ENCODE measurements at regions not wholly inside any gene's neighbourhood (a gene's known extent, or its start where the extent isn't known, plus 50 kb on each side); places are given as distances from the start of the nearest gene placed in this dataset.

DNA sequence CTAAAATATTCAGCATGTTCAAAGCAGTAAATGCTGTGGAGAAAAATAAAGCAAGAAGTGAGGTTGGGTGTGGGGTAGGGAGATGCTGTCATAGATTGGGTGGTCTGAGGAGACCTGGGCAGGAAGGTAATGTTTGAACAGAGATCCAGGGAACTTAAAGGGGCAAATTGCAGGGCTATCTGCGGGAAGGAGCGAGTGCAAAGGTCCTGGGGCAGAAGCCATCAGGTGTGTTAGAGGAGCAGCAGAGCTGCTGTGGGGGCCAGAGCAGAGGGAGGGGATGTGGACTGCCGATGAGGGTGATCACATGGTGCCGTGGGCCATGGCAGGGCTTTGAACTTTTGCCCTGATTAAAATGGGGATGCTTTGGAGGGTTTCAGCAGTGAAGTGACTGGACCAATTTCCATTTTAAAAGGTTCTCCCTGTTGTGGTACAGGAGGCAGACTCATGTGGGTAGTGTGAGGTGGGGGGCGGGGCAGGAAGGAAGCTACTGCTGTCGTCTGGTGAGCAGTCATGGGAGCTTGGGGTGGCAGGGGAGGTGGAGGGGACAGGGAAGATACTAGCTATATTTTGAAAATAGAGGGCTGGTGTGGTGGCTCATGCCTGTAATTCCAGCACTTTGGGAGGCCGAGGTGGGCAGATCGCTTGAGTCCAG is 145.0 kb downstream of the AACS start:
- TF ChIP-seq, protein P1, sequence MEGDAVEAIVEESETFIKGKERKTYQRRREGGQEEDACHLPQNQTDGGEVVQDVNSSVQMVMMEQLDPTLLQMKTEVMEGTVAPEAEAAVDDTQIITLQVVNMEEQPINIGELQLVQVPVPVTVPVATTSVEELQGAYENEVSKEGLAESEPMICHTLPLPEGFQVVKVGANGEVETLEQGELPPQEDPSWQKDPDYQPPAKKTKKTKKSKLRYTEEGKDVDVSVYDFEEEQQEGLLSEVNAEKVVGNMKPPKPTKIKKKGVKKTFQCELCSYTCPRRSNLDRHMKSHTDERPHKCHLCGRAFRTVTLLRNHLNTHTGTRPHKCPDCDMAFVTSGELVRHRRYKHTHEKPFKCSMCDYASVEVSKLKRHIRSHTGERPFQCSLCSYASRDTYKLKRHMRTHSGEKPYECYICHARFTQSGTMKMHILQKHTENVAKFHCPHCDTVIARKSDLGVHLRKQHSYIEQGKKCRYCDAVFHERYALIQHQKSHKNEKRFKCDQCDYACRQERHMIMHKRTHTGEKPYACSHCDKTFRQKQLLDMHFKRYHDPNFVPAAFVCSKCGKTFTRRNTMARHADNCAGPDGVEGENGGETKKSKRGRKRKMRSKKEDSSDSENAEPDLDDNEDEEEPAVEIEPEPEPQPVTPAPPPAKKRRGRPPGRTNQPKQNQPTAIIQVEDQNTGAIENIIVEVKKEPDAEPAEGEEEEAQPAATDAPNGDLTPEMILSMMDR (IDR thresholded peaks at IDR 0.05; ENCODE audit: insufficient read depth, low read length), result no peak
- TF ChIP-seq GABPA (IDR thresholded peaks at IDR 0.05; ENCODE audit: low read depth) (no peak), SPI1 (IDR thresholded peaks at IDR 0.05; ENCODE audit: borderline replicate concordance, low read depth) (no peak), POLR2AphosphoS5 (IDR thresholded peaks at IDR 0.05; ENCODE audit: low read depth) (no peak)
- TF ChIP-seq, protein P2, sequence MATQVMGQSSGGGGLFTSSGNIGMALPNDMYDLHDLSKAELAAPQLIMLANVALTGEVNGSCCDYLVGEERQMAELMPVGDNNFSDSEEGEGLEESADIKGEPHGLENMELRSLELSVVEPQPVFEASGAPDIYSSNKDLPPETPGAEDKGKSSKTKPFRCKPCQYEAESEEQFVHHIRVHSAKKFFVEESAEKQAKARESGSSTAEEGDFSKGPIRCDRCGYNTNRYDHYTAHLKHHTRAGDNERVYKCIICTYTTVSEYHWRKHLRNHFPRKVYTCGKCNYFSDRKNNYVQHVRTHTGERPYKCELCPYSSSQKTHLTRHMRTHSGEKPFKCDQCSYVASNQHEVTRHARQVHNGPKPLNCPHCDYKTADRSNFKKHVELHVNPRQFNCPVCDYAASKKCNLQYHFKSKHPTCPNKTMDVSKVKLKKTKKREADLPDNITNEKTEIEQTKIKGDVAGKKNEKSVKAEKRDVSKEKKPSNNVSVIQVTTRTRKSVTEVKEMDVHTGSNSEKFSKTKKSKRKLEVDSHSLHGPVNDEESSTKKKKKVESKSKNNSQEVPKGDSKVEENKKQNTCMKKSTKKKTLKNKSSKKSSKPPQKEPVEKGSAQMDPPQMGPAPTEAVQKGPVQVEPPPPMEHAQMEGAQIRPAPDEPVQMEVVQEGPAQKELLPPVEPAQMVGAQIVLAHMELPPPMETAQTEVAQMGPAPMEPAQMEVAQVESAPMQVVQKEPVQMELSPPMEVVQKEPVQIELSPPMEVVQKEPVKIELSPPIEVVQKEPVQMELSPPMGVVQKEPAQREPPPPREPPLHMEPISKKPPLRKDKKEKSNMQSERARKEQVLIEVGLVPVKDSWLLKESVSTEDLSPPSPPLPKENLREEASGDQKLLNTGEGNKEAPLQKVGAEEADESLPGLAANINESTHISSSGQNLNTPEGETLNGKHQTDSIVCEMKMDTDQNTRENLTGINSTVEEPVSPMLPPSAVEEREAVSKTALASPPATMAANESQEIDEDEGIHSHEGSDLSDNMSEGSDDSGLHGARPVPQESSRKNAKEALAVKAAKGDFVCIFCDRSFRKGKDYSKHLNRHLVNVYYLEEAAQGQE (IDR thresholded peaks at IDR 0.05; ENCODE audit: insufficient replicate concordance, low read depth), result no peak

All from HL-60 (cell line).